ENCODE measurements at regions not wholly inside any gene's neighbourhood (a gene's known extent, or its start where the extent isn't known, plus 50 kb on each side); places are given as distances from the start of the nearest gene placed in this dataset.

- no peak overlapping the region for H3K27ac ChIP-seq (ENCODE audit: low read depth, low read length, poor library complexity, severe bottlenecking)
- H3K27me3 ChIP-seq (ENCODE audit: insufficient read depth, low read length): no peaks in the 10 kb centered on the region
- H3K36me3 ChIP-seq (ENCODE audit: insufficient read depth, low read length): no peaks in the 10 kb centered on the region
- no peaks in the 10 kb centered on the region for H3K9me3 ChIP-seq (ENCODE audit: low read length)
- no peaks in the 10 kb centered on the region for H3K4me1 ChIP-seq (ENCODE audit: insufficient read depth, low read length, severe bottlenecking)
- no peak overlapping the region for H3K4me3 ChIP-seq (ENCODE audit: low read depth, low read length, poor library complexity, severe bottlenecking)
- H4K20me1 ChIP-seq (ENCODE audit: insufficient read depth, low read length): no peaks in the 10 kb centered on the region
- no peaks in the 10 kb centered on the region for H3K9me2 ChIP-seq (ENCODE audit: low read depth, low read length)
- TF ChIP-seq CTCF (IDR thresholded peaks at IDR 0.05; ENCODE audit: low read length) (no peak), EZH2 (IDR thresholded peaks at IDR 0.05; ENCODE audit: borderline replicate concordance, low read length) (no peak)
- no peak overlapping the region for H3K9ac ChIP-seq (ENCODE audit: low read length)
- H3K4me2 ChIP-seq (ENCODE audit: low read length): no peak overlapping the region
- H3F3A ChIP-seq (ENCODE audit: insufficient read depth, low read length): no peaks in the 10 kb centered on the region
- no peak overlapping the region for H2AFZ ChIP-seq (ENCODE audit: low read length)
- H3K79me2 ChIP-seq (ENCODE audit: insufficient read depth, low read length): no peaks in the 10 kb centered on the region
Measured at GRCh38 chr10:8640301-8640700, 585.8 kb downstream of the GATA3 start.

- no peaks in the 10 kb centered on the region for H3K36me3 ChIP-seq (ENCODE audit: insufficient read depth, low read length)
- no peak overlapping the region for H3K9ac ChIP-seq (ENCODE audit: low read length)
- no peaks in the 10 kb centered on the region for H3K9me3 ChIP-seq (ENCODE audit: low read length)
- no peaks in the 10 kb centered on the region for H3K79me2 ChIP-seq (ENCODE audit: insufficient read depth, low read length)
- H3K4me1 ChIP-seq (ENCODE audit: insufficient read depth, low read length, severe bottlenecking): no peaks in the 10 kb centered on the region
- no peak overlapping the region for H3K4me2 ChIP-seq (ENCODE audit: low read length)
- H4K20me1 ChIP-seq (ENCODE audit: insufficient read depth, low read length): no peaks in the 10 kb centered on the region
- no peak for TF ChIP-seq CTCF (IDR thresholded peaks at IDR 0.05; ENCODE audit: low read length)
- no peak for TF ChIP-seq EZH2 (IDR thresholded peaks at IDR 0.05; ENCODE audit: borderline replicate concordance, low read length)
- no peaks in the 10 kb centered on the region for H3F3A ChIP-seq (ENCODE audit: insufficient read depth, low read length)
- no peak overlapping the region for H3K27ac ChIP-seq (ENCODE audit: low read depth, low read length, poor library complexity, severe bottlenecking)
- no peaks in the 10 kb centered on the region for H3K9me2 ChIP-seq (ENCODE audit: low read depth, low read length)
- H2AFZ ChIP-seq (ENCODE audit: low read length): no peak overlapping the region
- no peak overlapping the region for H3K4me3 ChIP-seq (ENCODE audit: low read depth, low read length, poor library complexity, severe bottlenecking)
- H3K27me3 ChIP-seq (ENCODE audit: insufficient read depth, low read length): no peaks in the 10 kb centered on the region
Measured at GRCh38 chr10:8640878-8641277, 586.4 kb downstream of the GATA3 start.

GRCh38 chr10:8656261-8656660, 601.8 kb downstream of the GATA3 start:
- H3K9me2 ChIP-seq (ENCODE audit: low read depth, low read length): no peaks in the 10 kb centered on the region
- H3K9me3 ChIP-seq (ENCODE audit: low read length): no peaks in the 10 kb centered on the region
- no peak for TF ChIP-seq CTCF (IDR thresholded peaks at IDR 0.05; ENCODE audit: low read length)
- no peak for TF ChIP-seq EZH2 (IDR thresholded peaks at IDR 0.05; ENCODE audit: borderline replicate concordance, low read length)
- no peak overlapping the region for H3K27ac ChIP-seq (ENCODE audit: low read depth, low read length, poor library complexity, severe bottlenecking)
- no peaks in the 10 kb centered on the region for H3F3A ChIP-seq (ENCODE audit: insufficient read depth, low read length)
- no peaks in the 10 kb centered on the region for H3K4me1 ChIP-seq (ENCODE audit: insufficient read depth, low read length, severe bottlenecking)
- H4K20me1 ChIP-seq (ENCODE audit: insufficient read depth, low read length): no peaks in the 10 kb centered on the region
- H3K27me3 ChIP-seq (ENCODE audit: insufficient read depth, low read length): no peaks in the 10 kb centered on the region
- no peak overlapping the region for H3K9ac ChIP-seq (ENCODE audit: low read length)
- H3K79me2 ChIP-seq (ENCODE audit: insufficient read depth, low read length): no peaks in the 10 kb centered on the region
- no peak overlapping the region for H2AFZ ChIP-seq (ENCODE audit: low read length)
- no peak overlapping the region for H3K4me2 ChIP-seq (ENCODE audit: low read length)
- H3K4me3 ChIP-seq (ENCODE audit: low read depth, low read length, poor library complexity, severe bottlenecking): no peak overlapping the region
- H3K36me3 ChIP-seq (ENCODE audit: insufficient read depth, low read length): no peaks in the 10 kb centered on the region
